HG03558 (cell line): ENCODE measurements at regions not wholly inside any gene's neighbourhood (a gene's known extent, or its start where the extent isn't known, plus 50 kb on each side); places are given as distances from the start of the nearest gene placed in this dataset.
"Not testable (repeated sequence)": the region's sequence is repeated elsewhere in the genome, so short reads cannot be mapped to it uniquely, and the experiment has no call there.

Experiments used
- ATAC-seq: cut with Tn5 transposase; IDR thresholded peaks from one replicate; pipeline ENCODE4 v1.9.1; 2021; ENCODE audit warnings: moderate number of reproducible peaks; ENCODE audit not compliant: unreplicated experiment; ENCODE audit errors: extremely low read depth

GRCh38 chr6:155693573-155694418 is 238.2 kb upstream of the NOX3 start:
- ATAC-seq: no peak

GRCh38 chr6:155690820-155691219 is 235.2 kb upstream of the NOX3 start:
- ATAC-seq: no peak

- ATAC-seq: no peak
Measured at GRCh38 chr6:155687645-155688044, 232.0 kb upstream of the NOX3 start.

- ATAC-seq: no peak
Measured at GRCh38 chr6:155684416-155685196, 229.0 kb upstream of the NOX3 start.

- no peak for ATAC-seq
Measured at GRCh38 chr6:155678361-155678760, 222.7 kb upstream of the NOX3 start.

- ATAC-seq: no peak
Measured at GRCh38 chr6:155676346-155676745, 220.7 kb upstream of the NOX3 start.

GRCh38 chr6:155670655-155671054 is 215.0 kb upstream of the NOX3 start:
- ATAC-seq: no peak

GRCh38 chr6:155660251-155660977 is 204.8 kb upstream of the NOX3 start:
- ATAC-seq: no peak

GRCh38 chr6:155656024-155656423 is 200.4 kb upstream of the NOX3 start:
- no peak for ATAC-seq

- ATAC-seq: no peak
Measured at GRCh38 chr6:155654474-155654873, 198.8 kb upstream of the NOX3 start.

- no peak for ATAC-seq
Measured at GRCh38 chr6:155648301-155648700, 192.7 kb upstream of the NOX3 start.

GRCh38 chr6:155647354-155647753 is 191.7 kb upstream of the NOX3 start:
- no peak for ATAC-seq

- no peak for ATAC-seq
Measured at GRCh38 chr6:155646443-155646842, 190.8 kb upstream of the NOX3 start.

GRCh38 chr6:155645325-155645724 is 189.7 kb upstream of the NOX3 start:
- no peak for ATAC-seq

GRCh38 chr6:155641603-155642002 is 186.0 kb upstream of the NOX3 start:
- no peak for ATAC-seq

- ATAC-seq: no peak
Measured at GRCh38 chr6:155638200-155638599, 182.6 kb upstream of the NOX3 start.

GRCh38 chr6:155635416-155635815 is 179.8 kb upstream of the NOX3 start:
- ATAC-seq: no peak

- no peak for ATAC-seq
Measured at GRCh38 chr6:155630085-155630484, 174.4 kb upstream of the NOX3 start.

GRCh38 chr6:155629652-155630051 is 174.0 kb upstream of the NOX3 start:
- no peak for ATAC-seq

- ATAC-seq: peak; percentile 76
Measured at GRCh38 chr6:155628306-155628705, 172.7 kb upstream of the NOX3 start.

- ATAC-seq: not testable (repeated sequence)
Measured at GRCh38 chr6:155627722-155628212, 172.1 kb upstream of the NOX3 start.
